HL-60/S4 treated with retinoic acid at 250 ng/mL for 4 days and 3 days (cell line): ENCODE measurements at regions not wholly inside any gene's neighbourhood (a gene's known extent, or its start where the extent isn't known, plus 50 kb on each side); places are given as distances from the start of the nearest gene placed in this dataset.
"Not testable (repeated sequence)": the region's sequence is repeated elsewhere in the genome, so short reads cannot be mapped to it uniquely, and the experiment has no call there.

Experiments
- in situ Hi-C: fragments of 300-500 bp; cut with MboI; formaldehyde crosslinking; loops from 2 replicates; pipeline ENCODE4 v1.7.0; 2022; ENCODE audit warnings: low sequenced_read_pairs

DNA sequence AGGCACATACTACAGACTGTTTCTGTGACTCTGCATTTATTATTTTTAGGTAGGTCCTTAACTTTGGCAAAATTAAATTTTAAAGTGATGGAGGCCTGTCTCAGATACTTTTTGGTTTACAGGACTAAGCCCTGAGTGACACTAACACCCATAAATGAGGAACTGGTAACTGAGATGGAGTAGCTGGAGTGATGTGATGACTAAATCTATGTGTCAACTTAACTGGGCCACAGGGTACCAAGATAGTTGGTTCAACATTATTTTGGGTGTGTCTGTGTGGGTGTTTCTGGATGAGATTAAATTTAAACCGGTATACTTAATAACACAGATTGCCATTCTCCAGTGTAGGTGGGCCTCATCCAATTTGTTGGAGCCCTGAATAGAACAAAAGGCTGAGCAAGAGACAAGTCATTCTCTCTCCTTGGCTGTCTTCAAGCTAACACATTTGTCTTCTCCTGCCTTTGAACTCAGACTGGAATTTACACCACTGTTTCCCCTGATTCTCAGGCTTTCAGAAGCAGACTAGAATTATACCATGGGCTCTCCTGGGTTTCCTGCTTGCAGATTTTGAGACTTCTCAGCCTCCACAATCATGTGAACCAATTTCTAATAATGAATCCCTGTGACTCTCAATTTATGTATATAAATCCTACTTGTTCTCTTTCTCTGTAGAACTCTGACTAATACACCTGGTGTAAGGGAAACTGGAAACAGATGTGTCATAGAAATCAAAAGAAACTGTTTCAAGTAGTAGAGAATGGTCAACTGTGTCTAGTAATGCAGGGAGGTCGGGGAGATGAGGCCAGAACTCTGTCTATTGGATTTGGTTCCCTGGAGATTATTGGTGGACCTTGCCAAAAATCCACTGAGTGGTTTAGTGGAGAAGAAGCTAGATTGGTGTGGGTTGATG lies 579.2 kb downstream of the EPM2A start:
- in situ Hi-C loops: no loop called here

DNA sequence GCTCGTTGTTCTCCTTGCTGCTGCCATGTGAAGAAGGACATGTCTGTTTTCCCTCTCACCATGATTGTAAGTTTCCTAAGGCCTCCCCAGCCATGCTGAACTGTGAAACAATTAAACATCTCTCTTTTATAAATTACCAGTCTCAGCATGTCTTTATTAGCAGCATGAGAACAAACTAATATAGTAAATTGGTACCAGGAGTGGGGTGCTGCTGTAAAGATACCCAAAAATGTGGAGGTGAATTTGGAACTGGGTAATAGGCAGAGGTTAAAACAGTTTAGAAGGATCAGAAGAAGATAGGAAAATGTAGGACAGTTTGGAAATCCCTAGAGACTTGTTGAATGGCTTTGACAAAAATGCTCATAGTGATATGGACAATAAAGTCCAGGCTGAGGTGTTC lies 576.7 kb downstream of the EPM2A start:
- in situ Hi-C loops: not testable (repeated sequence)

DNA sequence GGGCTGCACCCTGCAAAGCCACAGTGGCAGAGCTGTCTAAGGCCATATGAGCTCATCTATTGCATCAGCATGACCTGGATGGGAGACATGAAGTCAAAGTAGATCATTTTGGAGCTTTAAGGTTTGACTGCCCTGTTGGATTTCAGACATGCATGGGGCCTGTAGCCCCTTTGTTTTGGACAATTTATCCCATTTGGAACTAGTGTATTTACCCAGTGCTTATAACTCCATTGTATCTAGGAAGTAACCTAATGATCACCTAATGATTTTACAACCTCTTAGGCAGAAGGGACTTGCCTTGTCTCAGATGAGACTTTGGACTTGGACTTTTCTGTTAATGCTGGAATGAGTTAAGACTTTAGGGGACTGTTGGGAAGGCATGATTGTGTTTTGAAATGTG lies 575.4 kb downstream of the EPM2A start:
- in situ Hi-C loops: no loop called here

DNA sequence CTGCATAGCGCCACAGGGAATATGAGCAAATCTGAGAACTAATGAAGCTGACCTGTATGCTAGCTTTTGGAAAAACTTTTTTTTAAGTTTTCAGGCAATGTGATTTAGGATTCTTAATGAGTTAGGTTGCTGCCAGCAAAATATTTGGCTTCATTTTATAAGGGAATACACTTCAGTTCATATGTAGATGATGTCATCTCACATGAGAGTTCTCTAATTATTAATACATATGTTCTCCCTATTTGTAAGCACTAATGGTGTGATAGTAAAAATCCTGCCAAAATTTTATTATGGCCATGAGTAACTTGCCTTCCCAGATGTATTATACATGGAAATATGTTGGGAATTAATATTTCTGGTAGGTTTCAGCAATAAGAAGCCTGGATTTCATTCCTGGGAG lies 573.8 kb downstream of the EPM2A start:
- in situ Hi-C loops: no loop called here

DNA sequence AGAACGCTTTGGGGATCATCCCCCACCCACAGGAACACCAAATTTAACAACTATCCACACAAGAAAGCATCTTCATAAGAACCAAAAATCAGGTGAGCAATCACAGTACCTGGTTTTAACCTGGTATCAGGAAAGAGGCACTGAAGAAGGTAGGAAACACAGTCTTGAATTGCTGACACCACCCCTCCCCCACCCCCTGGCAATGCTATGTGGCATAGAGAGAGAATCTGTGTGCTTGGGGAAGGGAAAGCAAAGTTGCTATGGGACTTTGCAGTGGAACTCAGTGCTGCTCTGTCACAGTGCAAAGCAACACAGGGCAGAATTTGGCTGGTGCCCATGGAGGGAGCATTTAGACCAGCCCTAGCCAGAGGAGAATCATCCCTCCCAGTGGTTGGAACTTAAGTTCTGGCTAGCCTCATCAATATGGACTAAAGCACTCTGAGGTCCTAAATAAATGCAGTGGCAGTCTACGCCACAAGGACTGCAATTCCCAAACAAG lies 565.5 kb downstream of the EPM2A start:
- in situ Hi-C loops: no loop called here

DNA sequence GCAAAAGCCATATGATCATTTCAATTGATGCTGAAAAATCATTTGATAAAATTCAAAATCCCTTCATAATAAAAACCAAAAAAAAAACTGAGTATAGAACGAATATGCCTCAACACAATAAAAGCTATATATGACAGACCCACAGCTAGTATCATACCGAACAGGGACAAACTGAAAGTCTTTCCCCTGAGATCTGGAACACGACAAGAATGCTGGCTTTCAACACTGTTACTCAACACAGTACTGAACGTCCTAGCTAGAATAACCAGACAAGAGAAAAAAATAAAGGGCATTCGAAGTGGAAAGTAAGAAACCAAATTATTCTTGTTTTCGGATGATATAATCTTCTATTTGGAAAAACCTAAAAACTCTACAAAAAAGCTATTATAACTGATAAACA lies 559.9 kb downstream of the EPM2A start:
- in situ Hi-C loops: no loop called here

DNA sequence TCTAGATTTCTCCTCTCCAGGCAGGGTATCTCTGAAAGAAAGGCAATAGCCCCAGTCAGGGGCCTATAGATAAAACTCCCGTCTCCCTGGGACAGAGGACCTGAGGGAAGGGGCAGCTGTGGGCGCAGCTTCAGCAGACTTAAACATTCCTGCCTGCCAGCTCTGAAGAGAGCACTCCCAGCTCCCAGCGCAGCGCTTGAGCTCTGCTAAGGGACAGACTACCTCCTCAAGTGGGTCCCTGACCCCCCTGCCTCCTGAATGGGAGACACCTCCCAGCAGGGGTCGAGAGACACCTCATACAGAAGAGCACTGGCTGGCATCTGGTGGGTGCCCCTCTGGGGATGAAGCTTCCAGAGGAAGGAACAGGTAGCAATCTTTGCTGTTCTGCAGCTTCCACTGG lies 556.9 kb downstream of the EPM2A start:
- in situ Hi-C loops: no loop called here

DNA sequence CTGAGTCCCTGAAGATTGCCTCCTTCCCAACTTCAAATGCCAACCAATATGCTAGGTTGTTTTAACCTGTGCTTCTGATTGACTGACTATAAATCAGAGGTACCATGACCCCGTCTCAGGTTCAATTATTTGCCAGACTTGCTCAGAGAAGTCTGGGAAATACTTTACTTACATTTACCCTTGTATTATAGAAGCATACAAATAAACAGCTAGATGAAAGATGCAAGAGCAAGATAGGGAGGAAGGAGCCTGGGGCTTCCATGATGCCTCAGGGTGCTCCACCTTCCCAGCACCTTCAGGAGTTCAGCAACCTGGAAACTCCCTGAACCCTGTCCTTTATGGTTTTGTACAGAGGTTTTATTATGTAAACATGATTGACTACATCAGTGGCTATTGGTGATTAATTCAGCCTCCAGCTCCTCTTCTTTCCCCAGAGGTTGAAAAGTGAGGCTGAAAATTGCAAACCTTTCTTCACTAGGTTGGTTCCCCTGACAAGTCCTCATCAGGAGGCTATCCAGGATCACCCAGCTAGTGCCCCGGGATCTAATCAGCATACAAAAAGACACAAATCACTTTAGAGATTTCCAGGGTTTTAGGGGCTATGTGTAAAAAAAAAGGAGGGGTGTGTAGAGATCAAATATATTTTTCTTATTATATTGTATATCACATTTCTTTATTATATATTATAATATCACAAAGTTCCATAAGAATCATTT lies 547.7 kb downstream of the EPM2A start:
- in situ Hi-C loops: no loop called here

DNA sequence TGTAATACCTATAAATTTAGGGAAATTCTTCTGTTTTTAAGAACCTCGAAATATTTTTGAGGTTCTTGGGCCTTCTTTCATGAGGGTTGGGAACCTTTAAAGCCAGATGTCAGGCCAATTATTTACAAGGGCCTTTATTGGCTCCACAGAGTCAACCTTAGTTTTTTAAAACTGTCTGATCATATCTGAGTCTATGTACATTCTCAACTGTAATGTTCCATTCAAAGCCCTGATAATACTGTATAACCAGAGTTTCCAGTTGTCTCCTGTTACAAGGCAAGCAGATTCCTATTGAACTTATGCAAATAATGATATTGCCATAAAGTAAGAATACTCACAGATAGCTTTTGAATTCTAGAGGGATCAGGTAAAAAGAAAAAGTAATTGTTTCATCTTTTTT lies 545.5 kb downstream of the EPM2A start:
- in situ Hi-C loops: no loop called here

DNA sequence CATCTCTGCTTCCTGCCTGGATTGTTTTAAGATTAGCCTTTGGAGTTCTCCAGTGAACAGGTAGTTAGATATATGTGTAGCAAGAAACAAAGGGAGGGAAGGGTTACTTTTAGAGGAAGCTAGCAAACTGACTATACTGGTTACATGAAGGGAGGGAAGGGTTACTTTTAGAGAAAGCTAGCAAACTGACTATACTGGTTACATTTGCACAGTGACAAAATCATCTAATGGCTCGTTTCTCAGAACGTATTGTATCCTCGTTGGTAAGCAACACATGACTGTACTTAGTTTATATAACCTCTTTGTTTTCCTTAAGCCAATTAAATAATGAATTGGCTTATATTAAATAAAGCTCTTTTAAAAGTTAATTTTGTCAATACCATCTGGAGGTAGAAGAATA lies 540.9 kb downstream of the EPM2A start:
- in situ Hi-C loops: no loop called here

DNA sequence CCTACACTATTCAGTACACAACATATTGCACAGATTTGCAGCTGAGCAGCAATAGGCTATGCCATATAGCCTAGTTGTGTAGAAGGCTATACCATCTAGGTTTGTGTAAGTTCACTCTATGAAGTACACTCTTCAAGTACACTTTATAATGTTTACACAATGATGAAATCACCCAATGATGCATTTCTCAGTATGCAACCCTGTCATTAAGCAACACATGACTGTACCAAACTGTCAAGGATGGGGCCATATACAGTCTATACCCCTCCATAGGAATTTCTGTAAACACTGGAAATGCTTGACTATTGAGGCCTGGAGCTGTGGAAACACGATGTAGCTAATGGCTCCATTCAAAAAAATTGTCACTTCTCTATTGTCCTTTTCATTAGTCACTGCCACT lies 535.4 kb downstream of the EPM2A start:
- in situ Hi-C loops: loop anchor here (25.0 kb wide), 1 partner anchor 613 kb away; no protein-coding TSS in a partner anchor

DNA sequence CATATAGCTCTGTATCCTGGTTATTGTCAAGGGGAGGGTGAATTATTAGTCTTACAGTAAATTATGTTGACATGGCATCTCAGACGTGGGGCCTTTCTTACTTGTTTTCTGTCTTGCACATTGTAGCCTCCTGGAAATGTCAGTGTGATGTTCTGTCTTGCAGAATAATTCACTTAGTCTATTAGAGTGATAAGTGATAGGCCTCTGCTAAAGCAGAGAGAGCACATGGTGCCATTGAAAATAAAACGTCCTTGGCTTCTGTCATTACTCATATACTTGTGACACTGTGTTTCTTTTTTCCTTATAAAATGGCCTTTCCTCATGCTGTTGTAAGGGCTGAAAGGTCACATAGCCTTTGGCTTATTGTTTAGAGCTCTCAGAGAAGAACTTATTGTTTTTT lies 531.0 kb downstream of the EPM2A start:
- in situ Hi-C loops: loop anchor here (25.0 kb wide), 1 partner anchor 617 kb away; no protein-coding TSS in a partner anchor

DNA sequence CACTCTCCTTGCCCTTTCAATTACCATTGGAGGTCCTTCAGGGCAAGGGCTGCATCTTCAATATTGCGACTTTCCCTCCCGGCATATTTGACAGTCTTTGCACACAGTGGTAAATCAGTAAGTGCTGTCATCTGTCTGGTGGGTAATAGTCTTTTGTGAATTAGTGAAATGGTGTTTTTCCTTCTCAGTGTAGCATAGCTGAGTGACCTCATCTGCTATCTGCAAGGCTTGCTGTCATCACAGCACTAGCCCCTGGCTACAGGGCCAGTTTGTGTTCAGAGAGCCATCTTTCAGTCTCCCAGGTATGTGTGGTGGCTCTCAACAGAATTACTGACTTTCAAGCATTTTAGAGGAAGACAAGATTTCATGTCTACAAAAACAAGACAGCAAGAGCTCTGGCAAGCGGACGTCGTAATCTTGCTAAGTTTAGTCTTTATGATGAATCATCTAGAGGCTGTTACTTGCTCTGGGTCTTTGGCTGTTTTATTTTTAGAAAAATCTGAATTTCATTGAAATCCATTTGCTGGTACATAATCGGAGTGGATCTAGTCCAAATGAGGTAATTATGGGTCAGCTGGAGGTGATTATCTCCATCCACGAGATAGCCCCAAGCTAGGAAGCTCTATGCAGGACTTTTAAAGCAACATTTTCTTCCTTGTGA lies 528.9 kb downstream of the EPM2A start:
- in situ Hi-C loops: loop anchor here (25.0 kb wide), 1 partner anchor 619 kb away; no protein-coding TSS in a partner anchor

DNA sequence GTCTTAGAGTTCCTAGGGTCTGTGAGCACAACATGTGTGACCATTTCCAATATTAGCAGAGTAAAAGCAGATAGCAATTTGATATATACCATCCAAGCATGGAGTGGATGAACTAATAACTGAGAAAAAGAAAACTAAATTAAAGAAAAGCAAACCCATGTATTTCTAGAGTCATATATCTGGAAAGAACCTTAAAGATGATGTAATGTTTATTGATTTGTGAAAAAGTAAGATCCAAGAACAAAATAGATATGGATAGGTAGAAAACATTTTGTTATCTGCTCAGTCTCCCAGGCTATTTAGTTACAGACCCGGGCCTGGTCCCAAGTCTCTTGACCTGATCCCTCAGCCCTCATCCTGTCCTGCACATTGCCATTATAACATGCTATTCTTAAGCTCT lies 526.8 kb downstream of the EPM2A start:
- in situ Hi-C loops: loop anchor here (25.0 kb wide), 1 partner anchor 621 kb away; no protein-coding TSS in a partner anchor

DNA sequence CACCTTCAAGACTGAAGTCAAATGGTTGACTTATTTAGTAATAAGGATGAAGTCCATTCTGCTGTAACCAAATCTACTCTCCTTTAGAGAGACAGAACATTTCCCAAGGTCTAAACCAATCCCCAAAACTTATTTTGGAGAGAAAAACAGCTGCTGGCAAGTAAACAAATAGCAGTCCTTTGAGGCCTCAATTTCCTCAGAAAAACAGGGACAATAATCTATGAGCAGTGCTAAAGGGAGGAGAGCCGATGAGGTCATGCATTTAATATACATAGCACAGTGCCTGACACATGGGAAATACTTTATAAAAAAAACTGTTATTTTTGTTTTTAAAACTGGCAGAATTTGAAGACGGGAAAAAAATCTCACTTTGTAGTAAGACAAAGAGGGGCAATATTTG lies 526.0 kb downstream of the EPM2A start:
- in situ Hi-C loops: loop anchor here (25.0 kb wide), 1 partner anchor 622 kb away; no protein-coding TSS in a partner anchor

DNA sequence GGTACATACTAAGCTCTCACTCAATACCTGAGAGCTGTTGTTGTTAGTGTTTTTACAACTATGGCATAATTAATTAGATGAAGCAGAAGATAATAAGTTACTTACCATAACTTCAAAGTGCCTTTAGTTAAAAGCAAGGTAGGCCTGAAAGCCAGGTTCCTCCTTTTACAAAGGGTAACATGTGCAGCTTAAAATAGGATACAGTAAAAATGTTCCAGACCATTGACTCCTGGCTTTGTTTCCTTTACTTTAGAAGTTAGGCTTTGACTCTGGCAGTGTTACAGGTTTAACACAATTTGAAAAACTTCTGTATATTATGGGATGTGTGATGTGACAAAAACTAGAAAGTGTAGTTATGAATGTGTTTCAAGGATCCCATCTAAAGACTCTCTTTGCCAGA lies 522.5 kb downstream of the EPM2A start:
- in situ Hi-C loops: loop anchor here (25.0 kb wide), 1 partner anchor 626 kb away; no protein-coding TSS in a partner anchor

DNA sequence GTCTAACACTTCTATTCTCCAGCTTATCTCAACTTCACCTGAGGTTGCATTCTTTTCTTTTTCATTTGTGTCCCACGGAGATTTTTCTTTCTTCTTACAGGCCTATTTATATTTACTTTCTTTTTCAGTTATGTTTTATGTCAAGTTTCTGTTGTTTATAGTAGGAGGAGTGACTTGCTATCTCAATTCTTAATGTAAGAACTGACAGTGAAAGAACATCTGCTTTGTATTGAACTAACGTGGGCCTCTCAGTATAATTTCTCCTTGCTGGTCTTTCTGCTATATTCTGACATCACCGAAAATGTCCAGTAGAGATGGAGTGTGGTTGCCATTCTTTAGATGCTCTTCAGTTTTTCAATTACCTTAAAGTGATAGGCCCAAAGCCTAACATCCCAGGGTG lies 521.7 kb downstream of the EPM2A start:
- in situ Hi-C loops: loop anchor here (25.0 kb wide), 1 partner anchor 626 kb away; no protein-coding TSS in a partner anchor

DNA sequence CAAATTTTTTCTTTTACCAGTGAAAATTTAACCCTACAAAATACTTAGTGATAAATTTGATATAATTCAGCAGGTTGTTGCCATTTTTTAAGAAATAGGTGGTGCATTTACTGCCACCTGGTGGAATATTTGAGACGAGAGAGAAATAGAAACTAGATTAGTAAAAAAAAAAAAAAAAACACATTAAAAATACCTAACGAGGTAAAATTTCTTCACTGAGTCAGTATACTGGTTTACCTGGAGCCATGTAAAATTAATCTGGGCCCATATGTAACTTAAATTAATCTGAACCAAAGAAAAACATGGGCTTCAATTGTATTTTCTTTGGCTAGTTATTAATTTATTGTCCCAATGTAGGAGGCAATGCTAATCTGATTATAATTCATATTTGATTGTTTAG lies 520.8 kb downstream of the EPM2A start:
- in situ Hi-C loops: loop anchor here (25.0 kb wide), 1 partner anchor 627 kb away; no protein-coding TSS in a partner anchor

DNA sequence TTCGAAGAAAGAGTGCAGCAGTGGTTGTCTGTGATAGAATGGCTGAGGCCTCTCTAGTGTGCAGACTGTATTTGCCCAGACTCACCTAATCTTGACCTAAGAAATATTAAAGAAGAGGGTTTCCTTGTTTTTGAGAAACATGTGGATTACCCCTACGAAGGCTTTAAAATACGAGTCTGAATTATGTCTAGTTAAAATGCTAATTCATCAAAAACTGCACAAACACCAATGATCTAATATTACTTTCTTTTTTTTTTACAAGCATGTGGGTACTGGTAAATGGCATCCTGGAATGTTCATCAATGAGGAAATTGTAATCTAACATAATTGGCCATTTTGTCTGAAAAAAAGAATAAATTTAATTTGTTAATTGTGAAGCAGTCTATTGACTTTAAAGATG lies 510.9 kb downstream of the EPM2A start:
- in situ Hi-C loops: loop anchor here (25.0 kb wide), 1 partner anchor 637 kb away; no protein-coding TSS in a partner anchor

DNA sequence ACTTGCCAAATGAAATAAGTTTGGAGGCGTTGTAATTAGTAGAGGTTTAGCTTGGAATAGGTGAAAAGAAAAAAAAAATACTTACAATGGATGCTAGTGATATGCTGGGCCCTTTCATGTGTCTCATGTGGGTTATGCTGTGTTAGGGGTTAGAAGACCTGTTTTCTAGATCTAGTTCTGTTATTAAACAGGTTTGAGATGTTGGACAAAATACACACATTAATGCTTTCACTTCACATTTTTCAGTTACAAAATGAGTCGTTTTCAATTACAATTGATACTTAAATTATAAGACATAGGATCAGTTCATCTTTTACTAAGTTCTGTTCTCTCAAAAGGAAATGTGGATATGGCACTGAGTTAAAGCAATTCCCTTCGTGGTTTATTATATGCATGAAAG lies 509.8 kb downstream of the EPM2A start:
- in situ Hi-C loops: no loop called here

DNA sequence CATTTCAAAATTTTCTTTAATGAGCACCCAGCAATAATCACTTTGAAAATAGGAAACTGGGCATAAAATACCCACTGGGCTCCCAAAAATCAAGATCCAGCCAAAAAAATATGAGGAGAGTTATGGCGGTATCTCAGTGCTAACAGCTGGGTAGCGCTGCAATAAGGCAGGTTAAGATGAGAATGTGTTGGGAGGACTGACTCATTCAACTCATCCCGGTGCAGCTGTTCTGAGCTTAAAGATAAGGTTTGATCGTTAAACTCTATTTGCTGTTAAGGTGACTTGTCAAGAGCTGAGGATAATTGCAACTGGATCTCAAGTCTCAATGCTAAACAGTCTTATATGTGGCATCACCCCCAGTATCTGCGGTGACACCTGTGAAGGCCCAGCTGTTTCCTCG lies 507.7 kb downstream of the EPM2A start:
- in situ Hi-C loops: no loop called here
